HG03378 (cell line): ENCODE measurements at regions not wholly inside any gene's neighbourhood (a gene's known extent, or its start where the extent isn't known, plus 50 kb on each side); places are given as distances from the start of the nearest gene placed in this dataset.

Experiments used
- ATAC-seq: cut with Tn5 transposase; IDR thresholded peaks from one replicate; pipeline ENCODE4 v1.9.1; 2021; ENCODE audit warnings: mild to moderate bottlenecking, moderate library complexity; ENCODE audit not compliant: unreplicated experiment

DNA sequence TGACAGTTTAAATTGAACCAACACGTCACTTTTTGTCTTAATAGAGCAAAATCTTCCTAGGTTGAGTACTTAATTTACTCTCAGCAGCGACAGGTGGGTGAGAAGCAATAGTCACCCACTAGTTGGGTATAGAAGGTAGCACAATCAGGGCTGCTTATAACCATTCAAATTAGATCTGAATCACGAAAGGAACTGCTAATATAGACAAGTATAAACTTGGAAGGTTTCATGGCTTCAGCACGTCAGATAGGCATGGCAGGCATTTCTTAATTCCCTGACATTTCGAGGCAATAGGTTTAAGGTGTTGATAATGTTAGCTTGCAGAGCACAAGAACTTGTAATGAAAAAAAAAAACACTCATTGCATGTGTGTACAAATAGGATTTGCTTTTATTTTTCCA is 853.4 kb downstream of the PCDH7 start:
- ATAC-seq = no peak

DNA sequence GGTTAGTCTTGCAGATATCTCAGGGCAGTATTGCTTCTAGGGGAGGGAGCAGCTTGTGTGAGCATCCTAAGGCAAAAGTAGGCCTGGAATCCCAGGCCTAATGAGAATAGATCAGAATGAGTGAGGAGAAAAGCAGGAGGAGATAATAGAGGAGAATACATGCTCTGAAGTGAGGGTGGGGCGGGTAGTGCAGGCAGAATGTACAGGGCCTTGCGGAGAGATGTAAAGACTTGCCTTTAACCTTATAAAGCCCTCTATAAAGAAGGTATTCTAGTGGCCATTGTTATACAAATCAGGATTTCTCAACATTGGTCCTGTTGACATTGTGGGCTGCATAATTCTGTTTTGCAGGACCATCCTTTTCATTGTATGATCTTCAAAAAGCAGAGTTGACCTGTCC is 855.3 kb downstream of the PCDH7 start:
- no peak for ATAC-seq

DNA sequence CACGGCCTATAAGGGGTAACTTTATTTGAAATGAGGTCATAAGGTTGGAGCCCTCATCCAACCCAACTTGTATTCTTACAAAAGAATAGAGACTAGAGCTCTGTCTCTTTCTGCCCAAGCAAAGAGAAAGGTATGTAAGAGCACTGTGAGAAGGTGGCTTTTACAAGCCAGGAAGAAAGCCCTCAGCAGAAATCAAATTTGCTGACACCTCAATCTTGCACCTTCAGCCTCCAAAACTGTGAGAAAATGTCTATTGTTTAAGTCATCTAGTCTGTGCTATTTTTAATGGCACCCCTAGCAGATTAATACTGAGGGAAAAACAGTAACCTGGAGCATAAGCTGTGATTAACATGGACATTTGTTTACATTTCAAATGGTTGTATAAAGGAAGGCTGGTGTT is 860.7 kb downstream of the PCDH7 start:
- no peak for ATAC-seq

DNA sequence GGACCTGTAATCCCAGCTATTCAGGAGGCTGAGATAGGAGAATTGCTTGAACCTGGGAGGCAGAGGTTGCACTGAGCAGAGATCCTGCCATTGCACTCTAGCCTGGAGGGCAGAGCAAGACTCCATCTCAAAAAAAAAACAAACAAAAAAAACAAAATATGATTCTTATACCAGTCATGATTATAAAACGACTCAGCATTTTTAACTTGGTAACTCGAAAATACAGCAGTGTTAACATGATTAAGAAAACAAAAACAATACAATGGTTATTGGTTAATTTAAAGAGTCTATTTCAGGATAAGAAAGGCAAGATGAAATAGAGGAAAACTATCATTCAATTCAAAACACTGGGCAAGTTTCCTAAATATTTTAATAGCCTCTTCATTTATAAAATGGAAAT is 865.3 kb downstream of the PCDH7 start:
- no peak for ATAC-seq

GRCh38 chr4:31592293-31592692 is 872.1 kb downstream of the PCDH7 start:
- ATAC-seq = no peak

- no peak for ATAC-seq
These were observed 875.3 kb downstream of the PCDH7 start for GRCh38 chr4:31595496-31595895.

GRCh38 chr4:31598639-31599038 is 878.5 kb downstream of the PCDH7 start:
- ATAC-seq = no peak

GRCh38 chr4:31601793-31602192 is 881.6 kb downstream of the PCDH7 start:
- ATAC-seq = no peak

GRCh38 chr4:31613946-31614623 is 893.9 kb downstream of the PCDH7 start:
- ATAC-seq = no peak

GRCh38 chr4:31617667-31618066 is 897.5 kb downstream of the PCDH7 start:
- no peak for ATAC-seq

- ATAC-seq = no peak
These were observed 900.3 kb downstream of the PCDH7 start for GRCh38 chr4:31620476-31620875.

- no peak for ATAC-seq
These were observed 925.1 kb downstream of the PCDH7 start for GRCh38 chr4:31645236-31645635.

- no peak for ATAC-seq
These were observed 927.6 kb downstream of the PCDH7 start for GRCh38 chr4:31647786-31648185.

DNA sequence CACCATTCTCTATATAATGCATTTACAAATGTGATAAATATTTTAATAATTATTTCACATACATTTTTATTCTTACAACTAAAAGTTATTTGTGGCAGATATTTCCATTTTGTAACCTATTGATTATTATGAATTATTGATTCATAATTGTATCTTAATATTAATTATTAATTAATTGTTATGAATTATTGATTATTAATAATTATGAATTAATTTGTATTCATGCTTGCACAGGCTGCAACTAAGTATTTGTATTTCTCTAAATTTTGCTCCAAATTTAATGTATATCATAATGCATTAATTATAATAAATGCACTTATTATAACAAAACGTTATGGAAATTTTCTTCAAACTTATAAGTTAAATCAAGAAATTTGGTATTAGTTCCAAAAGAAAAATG is 929.7 kb downstream of the PCDH7 start:
- ATAC-seq = no peak

- no peak for ATAC-seq
These were observed 931.4 kb downstream of the PCDH7 start for GRCh38 chr4:31651541-31651940.

GRCh38 chr4:31655328-31655727 is 935.2 kb downstream of the PCDH7 start:
- no peak for ATAC-seq

- no peak for ATAC-seq
These were observed 937.8 kb downstream of the PCDH7 start for GRCh38 chr4:31657859-31658570.

DNA sequence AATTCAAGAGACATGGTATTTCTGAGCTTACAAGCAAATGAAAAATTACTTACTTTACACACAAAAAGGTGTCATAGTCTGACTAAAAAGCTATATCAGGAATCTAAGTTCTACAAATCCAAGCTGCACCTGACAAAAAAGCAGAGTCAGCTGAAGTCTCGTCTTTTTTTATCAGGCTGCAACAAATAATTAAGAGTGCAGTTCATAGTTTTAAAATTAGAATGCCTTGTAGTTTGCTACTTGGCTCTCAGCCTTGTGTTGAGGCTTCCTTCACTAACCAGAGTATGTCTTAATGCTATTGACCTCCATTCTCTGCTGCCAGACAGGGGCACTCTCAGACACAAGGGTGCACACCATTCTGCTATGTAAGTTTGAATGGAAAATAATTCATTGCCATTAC is 940.7 kb downstream of the PCDH7 start:
- ATAC-seq = no peak

DNA sequence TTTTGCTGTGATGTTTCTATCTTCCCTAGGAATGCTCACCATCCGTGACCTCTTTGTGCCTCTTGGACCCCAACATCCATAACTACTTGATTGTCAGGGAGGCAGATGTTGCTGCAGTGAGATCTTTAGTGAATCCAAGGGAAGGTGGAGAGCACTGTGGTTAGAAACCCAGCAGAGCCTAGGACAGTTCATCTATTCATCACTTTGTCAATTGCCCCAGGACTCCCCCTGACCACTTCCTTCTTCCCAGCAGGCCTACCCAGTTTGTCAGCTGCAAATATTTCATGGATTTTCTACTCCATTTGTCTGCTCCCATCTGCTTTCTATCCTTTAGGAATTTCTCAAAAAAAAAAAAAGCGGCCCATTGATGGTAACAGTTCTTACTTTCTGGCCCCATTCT is 942.8 kb downstream of the PCDH7 start:
- ATAC-seq = no peak

- ATAC-seq = no peak
These were observed 947.5 kb downstream of the PCDH7 start for GRCh38 chr4:31667686-31668085.

DNA sequence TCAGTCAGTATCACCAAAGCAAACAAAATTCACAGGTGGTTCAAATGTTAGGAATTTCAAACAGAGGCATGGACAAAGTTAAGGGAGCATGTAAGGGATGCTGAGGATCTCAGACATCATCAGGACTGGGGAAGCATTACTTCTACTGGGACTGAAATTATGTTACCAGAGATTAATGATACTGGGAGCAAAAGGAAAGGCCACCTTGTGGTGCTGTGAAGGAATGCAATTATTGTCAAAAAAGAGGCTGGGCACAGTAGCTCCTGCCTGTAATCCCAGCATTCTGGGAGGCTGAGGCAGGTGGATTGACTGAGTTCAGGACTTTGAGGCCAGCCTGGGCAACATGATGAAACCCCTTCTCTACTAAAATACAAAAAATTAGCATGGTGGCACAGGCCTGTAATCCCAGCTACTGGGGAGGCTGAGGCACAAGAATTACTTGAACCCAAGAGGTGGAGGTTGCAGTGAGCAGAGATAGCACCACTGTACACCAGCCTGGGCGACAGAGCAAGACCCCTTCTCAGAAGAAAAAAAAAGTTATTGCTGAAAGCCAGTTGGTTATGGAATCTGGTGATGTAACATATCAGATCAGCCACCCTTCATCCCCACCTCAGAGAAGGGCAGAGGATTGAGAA is 954.3 kb downstream of the PCDH7 start:
- no peak for ATAC-seq

DNA sequence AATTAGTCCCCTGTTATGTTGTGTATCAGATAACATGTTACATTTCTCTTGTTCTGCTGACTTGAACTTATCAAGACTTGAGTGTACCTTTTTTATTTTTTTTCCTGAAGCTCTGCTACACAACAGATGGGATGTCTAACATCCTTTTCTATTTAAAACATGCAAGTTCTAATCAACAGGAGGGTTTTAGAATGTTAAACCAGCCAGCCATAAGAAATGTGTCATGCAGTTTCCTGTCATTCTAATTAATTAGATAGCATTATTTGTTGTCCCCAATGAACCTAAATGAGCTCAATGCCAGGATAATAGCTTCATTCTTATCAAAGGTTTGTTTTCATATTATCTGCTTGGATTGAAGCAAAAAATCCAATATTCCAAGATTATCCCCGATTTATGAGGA is 958.2 kb downstream of the PCDH7 start:
- ATAC-seq = no peak
